Endothelial cell of umbilical vein (primary cell): ENCODE measurements at regions not wholly inside any gene's neighbourhood (a gene's known extent, or its start where the extent isn't known, plus 50 kb on each side); places are given as distances from the start of the nearest gene placed in this dataset.

Experiments
- CTCF ChIP-seq, 2 donors: IDR thresholded peaks; 1 replicate in 1 of 2; 2 replicates in 1 of 2; pipeline ENCODE4 v1.5.1; 2011; ENCODE audit warnings: low read length in 2 of 2, mild to moderate bottlenecking in 2 of 2, moderate library complexity in 2 of 2, control low read depth in 1 of 2, inconsistent platforms in 1 of 2, low read depth in 1 of 2; ENCODE audit not compliant: insufficient read depth in 1 of 2; ENCODE audit errors: extremely low read depth in 1 of 2
- EZH2 ChIP-seq: IDR thresholded peaks from 2 replicates; pipeline ENCODE4 v1.6.1; 2012; ENCODE audit warnings: borderline replicate concordance, low read depth, mild to moderate bottlenecking, moderate library complexity, low read length, inconsistent platforms; ENCODE audit not compliant: severe bottlenecking
- FOS ChIP-seq: IDR thresholded peaks from 2 replicates; pipeline ENCODE4 v1.6.1; 2011; ENCODE audit warnings: mild to moderate bottlenecking, low read length, moderate library complexity, borderline replicate concordance; ENCODE audit not compliant: insufficient read depth
- GATA2 ChIP-seq: IDR thresholded peaks from 2 replicates; pipeline ENCODE4 v1.7.0; 2011; ENCODE audit warnings: low read depth, mild to moderate bottlenecking, moderate library complexity, mixed read lengths, low read length; ENCODE audit not compliant: insufficient read length, insufficient read depth
- JUN ChIP-seq: IDR thresholded peaks from 2 replicates; pipeline ENCODE4 v1.6.1; 2011; ENCODE audit warnings: borderline replicate concordance, low read depth; ENCODE audit not compliant: insufficient read length, insufficient read depth
- MAX ChIP-seq: IDR thresholded peaks from 2 replicates; pipeline ENCODE4 v1.6.1; 2011; ENCODE audit not compliant: insufficient read depth, insufficient read length
- MYC ChIP-seq: IDR thresholded peaks from one replicate; pipeline ENCODE4 v1.6.1; 2011; ENCODE audit warnings: mild to moderate bottlenecking, low read depth, low read length
- POLR2A ChIP-seq: IDR thresholded peaks from 2 replicates; pipeline ENCODE4 v1.6.1; 2012; ENCODE audit warnings: low read depth, mild to moderate bottlenecking, control low read depth, low read length
- POLR2AphosphoS5 ChIP-seq: IDR thresholded peaks from 2 replicates; pipeline ENCODE4 v1.6.1; 2012; ENCODE audit warnings: low read depth, mild to moderate bottlenecking, control low read depth, low read length, moderate library complexity; ENCODE audit not compliant: insufficient read depth

- TF ChIP-seq CTCF (IDR thresholded peaks at IDR 0.05; ENCODE audit: extremely low read depth in 1 of 2, insufficient read depth in 1 of 2, low read depth in 1 of 2, low read length in 2 of 2) (no peak), JUN (no peak), POLR2A (no peak), POLR2AphosphoS5 (no peak), MAX (no peak), GATA2 (no peak), EZH2 (no peak), MYC (no peak), FOS (no peak)
Observed at GRCh38 chr9:136603216-136603615, 57.4 kb upstream of the NOTCH1 start.
